Mesothelial cell of epicardium (in vitro differentiated cells): ENCODE measurements at regions not wholly inside any gene's neighbourhood (a gene's known extent, or its start where the extent isn't known, plus 50 kb on each side); places are given as distances from the start of the nearest gene placed in this dataset.

Source experiments
- DNase-seq, 2 experiments: peaks; one replicate each; pipeline ENCODE4 v3.0.0; 2021; ENCODE audit warnings: low spot score in 2 of 2; ENCODE audit not compliant: unreplicated experiment in 2 of 2
- H3K27ac Mint-ChIP-seq: 2 replicates; pipeline ENCODE4 v1.8.0; 2021; ENCODE audit warnings: mixed read lengths
- H3K27me3 Mint-ChIP-seq: 2 replicates; pipeline ENCODE4 v1.8.0; 2021; ENCODE audit warnings: low read depth, mixed read lengths
- H3K36me3 Mint-ChIP-seq: 2 replicates; pipeline ENCODE4 v1.8.0; 2021; ENCODE audit warnings: mixed read lengths
- H3K4me1 Mint-ChIP-seq: 2 replicates; pipeline ENCODE4 v1.8.0; 2021; ENCODE audit warnings: mixed read lengths
- H3K4me3 Mint-ChIP-seq: 2 replicates; pipeline ENCODE4 v1.8.0; 2021; ENCODE audit warnings: mild to moderate bottlenecking, moderate library complexity, mixed read lengths
- H3K9me3 Mint-ChIP-seq: 2 replicates; pipeline ENCODE4 v1.8.0; 2021; ENCODE audit warnings: mixed read lengths
- CTCF ChIP-seq: fragments of 200-600 bp; sonication (generic); IDR thresholded peaks from one replicate; pipeline ENCODE4 v1.5.0; 2021; ENCODE audit warnings: antibody characterized with exemption; ENCODE audit not compliant: unreplicated experiment

GRCh38 chr3:80050826-80051601, 283.2 kb upstream of the ROBO1 start:
- DNase-seq = no peak
- Mint-ChIP-seq H3K27ac (no peak overlapping the region), H3K4me3 (no peak overlapping the region), H3K36me3 (no peaks in the 10 kb centered on the region), H3K9me3 (no peaks in the 10 kb centered on the region), H3K4me1 (no peaks in the 10 kb centered on the region), H3K27me3 (peaks cover 6% of the 10 kb centered on the region)
- no peak for TF ChIP-seq CTCF

- Mint-ChIP-seq H3K27me3 (peaks cover 2% of the 10 kb centered on the region), H3K36me3 (no peaks in the 10 kb centered on the region), H3K4me3 (no peak overlapping the region), H3K4me1 (no peaks in the 10 kb centered on the region), H3K9me3 (no peaks in the 10 kb centered on the region), H3K27ac (no peak overlapping the region)
- no peak for TF ChIP-seq CTCF
- DNase-seq = no peak
Observed at GRCh38 chr3:80043226-80043625, 275.4 kb upstream of the ROBO1 start.

GRCh38 chr3:80040067-80040466, 272.3 kb upstream of the ROBO1 start:
- no peak for TF ChIP-seq CTCF
- Mint-ChIP-seq H3K27ac (no peak overlapping the region), H3K27me3 (peaks cover 5% of the 10 kb centered on the region), H3K36me3 (no peaks in the 10 kb centered on the region), H3K9me3 (no peaks in the 10 kb centered on the region), H3K4me3 (no peak overlapping the region), H3K4me1 (no peaks in the 10 kb centered on the region)
- no peak for DNase-seq

- Mint-ChIP-seq H3K4me1 (no peaks in the 10 kb centered on the region), H3K9me3 (no peaks in the 10 kb centered on the region), H3K27me3 (peaks cover 5% of the 10 kb centered on the region), H3K27ac (no peak overlapping the region), H3K4me3 (no peak overlapping the region), H3K36me3 (no peaks in the 10 kb centered on the region)
- TF ChIP-seq CTCF = no peak
- no peak for DNase-seq
Observed at GRCh38 chr3:80036176-80036575, 268.4 kb upstream of the ROBO1 start.

- no peaks in the 10 kb centered on the region for H3K9me3 Mint-ChIP-seq
- no peaks in the 10 kb centered on the region for H3K4me1 Mint-ChIP-seq
- no peak overlapping the region for H3K4me3 Mint-ChIP-seq
- no peak for DNase-seq
- no peak overlapping the region for H3K27ac Mint-ChIP-seq
- no peaks in the 10 kb centered on the region for H3K36me3 Mint-ChIP-seq
- TF ChIP-seq CTCF = no peak
- peaks cover 7% of the 10 kb centered on the region for H3K27me3 Mint-ChIP-seq
Observed at GRCh38 chr3:80035021-80035420, 267.2 kb upstream of the ROBO1 start.
